ENCODE measurements at regions not wholly inside any gene's neighbourhood (a gene's known extent, or its start where the extent isn't known, plus 50 kb on each side); places are given as distances from the start of the nearest gene placed in this dataset.

- TF ChIP-seq POLR2A (IDR thresholded peaks at IDR 0.05) (no peak), CTCF (IDR thresholded peaks at IDR 0.05) (peak in 5 of 6 experiments; percentile 26 to 68 (median 45))
Observed at GRCh38 chr6:132962936-132963868, 148.8 kb downstream of the RPS12 start.
